HL-60 (cell line): ENCODE measurements at regions not wholly inside any gene's neighbourhood (a gene's known extent, or its start where the extent isn't known, plus 50 kb on each side); places are given as distances from the start of the nearest gene placed in this dataset.

ENCODE experiments used
- DNase-seq, 2 experiments: peaks; one replicate each; pipeline ENCODE4 v3.0.0-alpha.2; 2010 to 2020; ENCODE audit warnings: low read depth in 1 of 2, low spot score in 1 of 2
- H3K27ac ChIP-seq: fragments of 250-450 bp; sonication (Bioruptor Pico); replicated peaks from 2 replicates; pipeline ENCODE4 v1.5.1; 2020; ENCODE audit warnings: mild to moderate bottlenecking, moderate library complexity
- H3K27me3 ChIP-seq: fragments of 250-450 bp; sonication (Bioruptor Pico); 2 replicates; pipeline ENCODE4 v1.5.1; 2021; ENCODE audit warnings: mild to moderate bottlenecking, moderate library complexity; ENCODE audit not compliant: insufficient read depth, poor library complexity, severe bottlenecking
- H3K4me3 ChIP-seq: replicated peaks from 2 replicates; pipeline ENCODE4 v1.5.1; 2011; ENCODE audit warnings: mild to moderate bottlenecking, control low read depth, low read length; ENCODE audit not compliant: insufficient read depth
- GABPA ChIP-seq: IDR thresholded peaks from 2 replicates; pipeline ENCODE4 v1.6.1; 2012; ENCODE audit warnings: low read depth
- POLR2AphosphoS5 ChIP-seq: IDR thresholded peaks from 2 replicates; pipeline ENCODE4 v1.6.1; 2012; ENCODE audit warnings: low read depth
- SPI1 ChIP-seq: IDR thresholded peaks from 2 replicates; pipeline ENCODE4 v1.6.1; 2012; ENCODE audit warnings: low read depth, mild to moderate bottlenecking, borderline replicate concordance
- TF ChIP-seq, protein P1 (sequence below): IDR thresholded peaks from 2 replicates; pipeline ENCODE4 v1.6.1; 2012; ENCODE audit warnings: low read depth; ENCODE audit not compliant: insufficient replicate concordance
- TF ChIP-seq, protein P2 (sequence below): IDR thresholded peaks from one replicate; pipeline ENCODE4 v1.5.1; 2011; ENCODE audit warnings: low read length, control low read depth, inconsistent platforms; ENCODE audit not compliant: insufficient read depth

DNA sequence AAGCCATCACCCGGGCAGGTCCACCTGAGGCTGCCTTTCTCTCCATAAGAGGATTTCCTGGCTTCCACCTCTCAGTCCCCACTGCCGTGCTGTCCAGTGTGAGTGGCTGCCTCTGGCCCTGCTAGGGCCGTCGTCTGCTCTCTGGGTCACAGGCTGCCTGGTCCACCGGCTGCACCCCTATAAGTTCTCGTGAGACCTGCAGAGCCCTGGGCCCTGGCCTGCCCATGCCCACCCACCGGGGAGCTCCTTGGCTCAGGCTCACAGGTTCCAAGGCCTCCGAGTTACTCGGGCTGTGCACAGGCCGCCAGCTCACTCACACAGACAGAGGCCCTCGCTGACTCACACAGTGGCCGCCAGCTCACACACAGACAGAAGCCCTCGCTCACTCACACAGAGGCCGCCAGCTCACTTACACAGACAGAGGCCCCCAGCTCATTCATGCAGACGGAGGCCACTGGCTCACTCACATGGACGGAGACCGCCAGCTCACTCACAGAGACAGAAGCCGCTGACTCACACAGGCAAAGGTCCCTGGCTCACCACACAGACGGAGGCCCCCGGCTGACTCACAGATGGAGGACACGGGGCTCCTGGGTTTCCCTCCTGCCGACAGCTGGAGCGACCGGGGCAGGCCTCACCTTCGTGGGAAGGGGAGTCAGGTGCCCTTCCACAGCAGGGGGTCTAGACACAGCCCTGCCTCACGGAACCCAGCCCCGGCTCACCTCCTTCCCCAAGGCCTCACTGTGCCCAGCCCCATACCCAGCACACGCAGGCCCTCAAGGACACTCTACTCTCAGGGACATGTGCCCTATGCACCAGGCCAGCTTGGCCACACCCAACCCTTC lies 334.1 kb upstream of the MYT1L start:
- no peak for DNase-seq
- TF ChIP-seq SPI1 (no peak), POLR2AphosphoS5 (no peak), GABPA (no peak)
- TF ChIP-seq, protein P1, sequence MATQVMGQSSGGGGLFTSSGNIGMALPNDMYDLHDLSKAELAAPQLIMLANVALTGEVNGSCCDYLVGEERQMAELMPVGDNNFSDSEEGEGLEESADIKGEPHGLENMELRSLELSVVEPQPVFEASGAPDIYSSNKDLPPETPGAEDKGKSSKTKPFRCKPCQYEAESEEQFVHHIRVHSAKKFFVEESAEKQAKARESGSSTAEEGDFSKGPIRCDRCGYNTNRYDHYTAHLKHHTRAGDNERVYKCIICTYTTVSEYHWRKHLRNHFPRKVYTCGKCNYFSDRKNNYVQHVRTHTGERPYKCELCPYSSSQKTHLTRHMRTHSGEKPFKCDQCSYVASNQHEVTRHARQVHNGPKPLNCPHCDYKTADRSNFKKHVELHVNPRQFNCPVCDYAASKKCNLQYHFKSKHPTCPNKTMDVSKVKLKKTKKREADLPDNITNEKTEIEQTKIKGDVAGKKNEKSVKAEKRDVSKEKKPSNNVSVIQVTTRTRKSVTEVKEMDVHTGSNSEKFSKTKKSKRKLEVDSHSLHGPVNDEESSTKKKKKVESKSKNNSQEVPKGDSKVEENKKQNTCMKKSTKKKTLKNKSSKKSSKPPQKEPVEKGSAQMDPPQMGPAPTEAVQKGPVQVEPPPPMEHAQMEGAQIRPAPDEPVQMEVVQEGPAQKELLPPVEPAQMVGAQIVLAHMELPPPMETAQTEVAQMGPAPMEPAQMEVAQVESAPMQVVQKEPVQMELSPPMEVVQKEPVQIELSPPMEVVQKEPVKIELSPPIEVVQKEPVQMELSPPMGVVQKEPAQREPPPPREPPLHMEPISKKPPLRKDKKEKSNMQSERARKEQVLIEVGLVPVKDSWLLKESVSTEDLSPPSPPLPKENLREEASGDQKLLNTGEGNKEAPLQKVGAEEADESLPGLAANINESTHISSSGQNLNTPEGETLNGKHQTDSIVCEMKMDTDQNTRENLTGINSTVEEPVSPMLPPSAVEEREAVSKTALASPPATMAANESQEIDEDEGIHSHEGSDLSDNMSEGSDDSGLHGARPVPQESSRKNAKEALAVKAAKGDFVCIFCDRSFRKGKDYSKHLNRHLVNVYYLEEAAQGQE: no peak
- TF ChIP-seq, protein P2, sequence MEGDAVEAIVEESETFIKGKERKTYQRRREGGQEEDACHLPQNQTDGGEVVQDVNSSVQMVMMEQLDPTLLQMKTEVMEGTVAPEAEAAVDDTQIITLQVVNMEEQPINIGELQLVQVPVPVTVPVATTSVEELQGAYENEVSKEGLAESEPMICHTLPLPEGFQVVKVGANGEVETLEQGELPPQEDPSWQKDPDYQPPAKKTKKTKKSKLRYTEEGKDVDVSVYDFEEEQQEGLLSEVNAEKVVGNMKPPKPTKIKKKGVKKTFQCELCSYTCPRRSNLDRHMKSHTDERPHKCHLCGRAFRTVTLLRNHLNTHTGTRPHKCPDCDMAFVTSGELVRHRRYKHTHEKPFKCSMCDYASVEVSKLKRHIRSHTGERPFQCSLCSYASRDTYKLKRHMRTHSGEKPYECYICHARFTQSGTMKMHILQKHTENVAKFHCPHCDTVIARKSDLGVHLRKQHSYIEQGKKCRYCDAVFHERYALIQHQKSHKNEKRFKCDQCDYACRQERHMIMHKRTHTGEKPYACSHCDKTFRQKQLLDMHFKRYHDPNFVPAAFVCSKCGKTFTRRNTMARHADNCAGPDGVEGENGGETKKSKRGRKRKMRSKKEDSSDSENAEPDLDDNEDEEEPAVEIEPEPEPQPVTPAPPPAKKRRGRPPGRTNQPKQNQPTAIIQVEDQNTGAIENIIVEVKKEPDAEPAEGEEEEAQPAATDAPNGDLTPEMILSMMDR: no peak
- Histone ChIP-seq H3K27ac (no peak overlapping the region), H3K27me3 (no peaks in the 10 kb centered on the region), H3K4me3 (no peak overlapping the region)

DNA sequence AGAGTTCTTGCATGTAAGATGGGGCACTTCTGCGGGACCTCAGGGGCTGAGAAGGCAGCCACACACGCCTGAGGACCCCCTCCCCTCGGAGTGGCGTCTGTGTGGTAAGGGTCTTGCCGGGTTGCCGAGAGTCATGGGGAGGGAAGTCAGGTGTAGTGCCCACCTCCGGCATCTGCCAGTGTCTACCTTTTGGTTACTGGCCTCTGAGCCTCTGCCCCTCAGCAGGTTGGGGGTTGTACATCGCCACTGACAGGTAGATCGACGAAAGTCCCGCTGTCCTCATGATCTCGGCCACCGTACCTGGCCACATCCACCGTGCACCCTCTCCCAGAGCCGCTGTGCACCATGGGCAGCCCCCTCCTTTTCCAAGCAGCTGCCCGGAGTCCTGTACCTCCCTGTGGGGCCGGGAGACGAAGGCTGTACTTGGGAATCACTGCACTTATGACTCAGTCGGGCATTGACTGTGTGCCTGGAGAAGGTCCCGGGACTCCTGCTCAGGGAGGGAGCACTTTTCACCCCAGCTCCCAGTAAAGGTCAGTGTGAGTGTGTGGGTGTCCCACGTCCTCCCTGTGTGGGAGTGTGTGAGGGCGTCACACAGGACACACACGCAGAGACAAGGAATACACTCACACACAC lies 332.4 kb upstream of the MYT1L start:
- H3K27me3 ChIP-seq: no peaks in the 10 kb centered on the region
- TF ChIP-seq, protein P2: no peak
- TF ChIP-seq GABPA: no peak
- no peak for TF ChIP-seq SPI1
- TF ChIP-seq, protein P1: no peak
- no peak for TF ChIP-seq POLR2AphosphoS5
- no peak for DNase-seq
- no peak overlapping the region for H3K4me3 ChIP-seq
- no peak overlapping the region for H3K27ac ChIP-seq

DNA sequence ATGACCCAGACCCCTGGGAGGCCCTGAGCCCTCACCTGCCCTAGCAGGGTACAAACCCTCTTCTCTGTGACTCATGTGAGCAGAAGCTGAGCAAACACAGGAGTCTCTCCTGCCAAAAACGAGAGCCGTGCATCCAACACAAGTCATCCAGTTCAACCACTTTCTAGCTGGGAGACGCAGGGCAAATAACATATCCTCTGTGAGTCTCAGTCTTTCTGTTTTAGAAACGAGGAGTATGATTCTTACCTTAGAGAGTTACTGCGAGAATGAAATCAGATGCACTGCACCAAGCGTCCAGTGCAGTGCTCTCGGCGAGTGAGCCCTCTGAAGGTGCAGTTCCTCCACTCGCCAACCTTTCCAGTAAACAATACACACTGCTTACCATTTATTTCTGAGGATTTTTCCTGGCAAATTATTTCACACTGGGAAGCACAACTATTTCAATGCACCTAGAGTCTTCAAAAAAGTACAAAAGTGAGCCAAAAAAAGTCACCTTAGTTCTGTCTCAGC lies 331.8 kb upstream of the MYT1L start:
- Histone ChIP-seq H3K4me3 (no peak overlapping the region), H3K27me3 (no peaks in the 10 kb centered on the region), H3K27ac (no peak overlapping the region)
- TF ChIP-seq, protein P2: no peak
- TF ChIP-seq GABPA (no peak), SPI1 (no peak), POLR2AphosphoS5 (no peak)
- TF ChIP-seq, protein P1: no peak
- DNase-seq: no peak
